WTC11 (cell line): ENCODE measurements at regions not wholly inside any gene's neighbourhood (a gene's known extent, or its start where the extent isn't known, plus 50 kb on each side); places are given as distances from the start of the nearest gene placed in this dataset.

Experiments
- ATAC-seq: fragments of 200-7000 bp; cut with Tn5 transposase; 2 replicates; pipeline ENCODE4 v1.10.0; 2021; ENCODE audit warnings: mild to moderate bottlenecking, moderate library complexity
- CTCF ChIA-PET: fragments of 300-600 bp; sonication (Branson Sonifier 250); formaldehyde crosslinking; loops from one replicate; lab custom pipeline; 2021; ENCODE audit warnings: antibody characterized with exemption; lab: Charles Lee
- POLR2A ChIA-PET: fragments of 350-600 bp; sonication (Branson Sonifier 250); formaldehyde crosslinking; loops from one replicate; lab custom pipeline; 2021; ENCODE audit warnings: antibody characterized with exemption; lab: Charles Lee
- DNase-seq: peaks from one replicate; pipeline ENCODE4 v3.0.0; 2021; ENCODE audit warnings: low spot score
- H3K27ac Mint-ChIP-seq: 2 replicates; pipeline ENCODE4 v1.8.0; 2021; ENCODE audit warnings: mixed read lengths
- H3K27me3 Mint-ChIP-seq: 2 replicates; pipeline ENCODE4 v1.8.0; 2021; ENCODE audit warnings: low read depth, mild to moderate bottlenecking, moderate library complexity, mixed read lengths
- H3K36me3 Mint-ChIP-seq: 2 replicates; pipeline ENCODE4 v1.8.0; 2021; ENCODE audit warnings: mixed read lengths
- H3K4me1 Mint-ChIP-seq: 2 replicates; pipeline ENCODE4 v1.8.0; 2022; ENCODE audit warnings: mixed read lengths
- H3K4me3 Mint-ChIP-seq: 2 replicates; pipeline ENCODE4 v1.8.0; 2021; ENCODE audit warnings: mild to moderate bottlenecking, moderate library complexity, mixed read lengths
- H3K9me3 Mint-ChIP-seq: 2 replicates; pipeline ENCODE4 v1.8.0; 2021; ENCODE audit warnings: mixed read lengths
- AFF4 ChIP-seq: sonication (generic); formaldehyde crosslinking; IDR thresholded peaks from 2 replicates; pipeline ENCODE4 v1.8.1; 2023; ENCODE audit warnings: mild to moderate bottlenecking, missing genetic modification reagents, borderline replicate concordance
- ARID4B ChIP-seq: sonication (generic); formaldehyde crosslinking; IDR thresholded peaks from 2 replicates; pipeline ENCODE4 v1.8.0; 2023; ENCODE audit warnings: missing genetic modification reagents, mild to moderate bottlenecking, borderline replicate concordance
- ATF3 ChIP-seq: sonication (generic); formaldehyde crosslinking; conservative IDR thresholded peaks from 2 replicates; pipeline ENCODE4 v1.8.1; 2022; ENCODE audit warnings: mild to moderate bottlenecking, missing genetic modification reagents
- ATF6 ChIP-seq: sonication (generic); formaldehyde crosslinking; IDR thresholded peaks from 2 replicates; pipeline ENCODE4 v1.8.1; 2023; ENCODE audit warnings: mild to moderate bottlenecking, missing genetic modification reagents
- FOXJ3 ChIP-seq: sonication (generic); formaldehyde crosslinking; IDR thresholded peaks from 2 replicates; pipeline ENCODE4 v1.9.0; 2021; ENCODE audit warnings: missing genetic modification reagents, mild to moderate bottlenecking, borderline replicate concordance
- GABPB1 ChIP-seq: sonication (generic); formaldehyde crosslinking; IDR thresholded peaks from 2 replicates; pipeline ENCODE4 v1.8.1; 2023; ENCODE audit warnings: mild to moderate bottlenecking, missing genetic modification reagents
- IRF2 ChIP-seq: sonication (generic); formaldehyde crosslinking; IDR thresholded peaks from 2 replicates; pipeline ENCODE4 v1.8.0; 2022; ENCODE audit warnings: low read depth, missing genetic modification reagents, borderline replicate concordance
- JUN ChIP-seq: sonication (generic); formaldehyde crosslinking; IDR thresholded peaks from 2 replicates; pipeline ENCODE4 v1.8.0; 2023; ENCODE audit warnings: mild to moderate bottlenecking, missing genetic modification reagents
- MYBL2 ChIP-seq: sonication (generic); formaldehyde crosslinking; IDR thresholded peaks from 2 replicates; pipeline ENCODE4 v1.8.1; 2023; ENCODE audit warnings: mild to moderate bottlenecking, moderate library complexity, missing genetic modification reagents
- NFE2L1 ChIP-seq: sonication (generic); formaldehyde crosslinking; IDR thresholded peaks from 2 replicates; pipeline ENCODE4 v1.8.1; 2023; ENCODE audit warnings: missing genetic modification reagents
- TEAD4 ChIP-seq: sonication (generic); formaldehyde crosslinking; IDR thresholded peaks from 2 replicates; pipeline ENCODE4 v1.8.0; 2022; ENCODE audit warnings: mild to moderate bottlenecking, missing genetic modification reagents
- ZNF121 ChIP-seq: sonication (generic); formaldehyde crosslinking; IDR thresholded peaks from 2 replicates; pipeline ENCODE4 v1.8.0; 2023; ENCODE audit warnings: missing genetic modification reagents
- ZNF219 ChIP-seq: sonication (generic); formaldehyde crosslinking; IDR thresholded peaks from 2 replicates; pipeline ENCODE4 v1.8.0; 2023; ENCODE audit warnings: missing genetic modification reagents, mild to moderate bottlenecking, borderline replicate concordance
- ZNF396 ChIP-seq: fragments of 250-450 bp; sonication (Bioruptor Pico); IDR thresholded peaks from 2 replicates; pipeline ENCODE4 v1.8.0; 2021; ENCODE audit warnings: mild to moderate bottlenecking, moderate library complexity, borderline replicate concordance
- TF ChIP-seq, protein P1 (sequence below): sonication (generic); formaldehyde crosslinking; IDR thresholded peaks from 2 replicates; pipeline ENCODE4 v1.8.1; 2022; ENCODE audit warnings: low read depth, missing genetic modification reagents, borderline replicate concordance
- TF ChIP-seq, protein P2 (sequence below): sonication (generic); formaldehyde crosslinking; IDR thresholded peaks from 2 replicates; pipeline ENCODE4 v1.8.1; 2023; ENCODE audit warnings: mild to moderate bottlenecking, moderate library complexity, missing genetic modification reagents

DNA sequence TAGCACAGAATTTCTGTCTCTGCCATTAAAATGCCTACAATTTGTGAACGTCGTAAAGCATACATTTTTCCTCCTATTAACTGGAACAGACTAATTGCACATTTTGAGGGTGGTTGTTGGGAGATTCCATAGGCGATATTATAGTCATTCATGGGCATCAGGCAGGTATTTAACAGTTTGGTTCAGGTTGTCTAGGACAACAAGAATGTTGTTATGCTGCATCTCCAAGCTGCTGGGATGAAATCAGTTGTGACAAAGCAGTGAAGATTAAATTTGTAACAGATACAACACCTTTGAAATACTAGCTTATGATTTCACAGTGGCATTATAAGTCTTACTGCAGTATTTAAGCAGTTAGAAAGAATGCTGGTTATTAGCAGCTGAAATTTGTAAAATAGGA lies 339.7 kb upstream of the PITX2 start:
- ChIA-PET POLR2A (no interaction called here), CTCF (no interaction called here)
- Mint-ChIP-seq H3K9me3 (no peaks in the 10 kb centered on the region), H3K36me3 (no peaks in the 10 kb centered on the region), H3K4me3 (no peak overlapping the region), H3K4me1 (peaks cover 13% of the 10 kb centered on the region), H3K27me3 (no peaks in the 10 kb centered on the region), H3K27ac (no peak overlapping the region)
- no peak for ATAC-seq
- no peak for DNase-seq
- TF ChIP-seq NFE2L1: no peak
- TF ChIP-seq, protein P1, sequence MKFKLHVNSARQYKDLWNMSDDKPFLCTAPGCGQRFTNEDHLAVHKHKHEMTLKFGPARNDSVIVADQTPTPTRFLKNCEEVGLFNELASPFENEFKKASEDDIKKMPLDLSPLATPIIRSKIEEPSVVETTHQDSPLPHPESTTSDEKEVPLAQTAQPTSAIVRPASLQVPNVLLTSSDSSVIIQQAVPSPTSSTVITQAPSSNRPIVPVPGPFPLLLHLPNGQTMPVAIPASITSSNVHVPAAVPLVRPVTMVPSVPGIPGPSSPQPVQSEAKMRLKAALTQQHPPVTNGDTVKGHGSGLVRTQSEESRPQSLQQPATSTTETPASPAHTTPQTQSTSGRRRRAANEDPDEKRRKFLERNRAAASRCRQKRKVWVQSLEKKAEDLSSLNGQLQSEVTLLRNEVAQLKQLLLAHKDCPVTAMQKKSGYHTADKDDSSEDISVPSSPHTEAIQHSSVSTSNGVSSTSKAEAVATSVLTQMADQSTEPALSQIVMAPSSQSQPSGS: no peak
- TF ChIP-seq, protein P2, sequence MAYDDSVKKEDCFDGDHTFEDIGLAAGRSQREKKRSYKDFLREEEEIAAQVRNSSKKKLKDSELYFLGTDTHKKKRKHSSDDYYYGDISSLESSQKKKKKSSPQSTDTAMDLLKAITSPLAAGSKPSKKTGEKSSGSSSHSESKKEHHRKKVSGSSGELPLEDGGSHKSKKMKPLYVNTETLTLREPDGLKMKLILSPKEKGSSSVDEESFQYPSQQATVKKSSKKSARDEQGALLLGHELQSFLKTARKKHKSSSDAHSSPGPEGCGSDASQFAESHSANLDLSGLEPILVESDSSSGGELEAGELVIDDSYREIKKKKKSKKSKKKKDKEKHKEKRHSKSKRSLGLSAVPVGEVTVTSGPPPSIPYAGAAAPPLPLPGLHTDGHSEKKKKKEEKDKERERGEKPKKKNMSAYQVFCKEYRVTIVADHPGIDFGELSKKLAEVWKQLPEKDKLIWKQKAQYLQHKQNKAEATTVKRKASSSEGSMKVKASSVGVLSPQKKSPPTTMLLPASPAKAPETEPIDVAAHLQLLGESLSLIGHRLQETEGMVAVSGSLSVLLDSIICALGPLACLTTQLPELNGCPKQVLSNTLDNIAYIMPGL (CRISPR knock-in tag): no peak
- no peak for TF ChIP-seq ZNF219 (CRISPR knock-in tag)
- TF ChIP-seq AFF4: no peak

GRCh38 chr4:110963662-110964280 lies 340.9 kb upstream of the PITX2 start:
- Mint-ChIP-seq H3K36me3 (no peaks in the 10 kb centered on the region), H3K27ac (no peak overlapping the region), H3K9me3 (no peaks in the 10 kb centered on the region)
- CTCF ChIA-PET: no interaction called here
- no peak for TF ChIP-seq ZNF396 (CRISPR knock-in tag)
- TF ChIP-seq ARID4B (CRISPR knock-in tag): no peak
- TF ChIP-seq JUN (CRISPR knock-in tag): no peak
- TF ChIP-seq, all 79 proteins: peak for 0
- DNase-seq (no peak), ATAC-seq (no peak)
- Mint-ChIP-seq H3K4me1 (peaks cover 13% of the 10 kb centered on the region), H3K27me3 (no peaks in the 10 kb centered on the region), H3K4me3 (no peak overlapping the region)
- POLR2A ChIA-PET: no interaction called here

DNA sequence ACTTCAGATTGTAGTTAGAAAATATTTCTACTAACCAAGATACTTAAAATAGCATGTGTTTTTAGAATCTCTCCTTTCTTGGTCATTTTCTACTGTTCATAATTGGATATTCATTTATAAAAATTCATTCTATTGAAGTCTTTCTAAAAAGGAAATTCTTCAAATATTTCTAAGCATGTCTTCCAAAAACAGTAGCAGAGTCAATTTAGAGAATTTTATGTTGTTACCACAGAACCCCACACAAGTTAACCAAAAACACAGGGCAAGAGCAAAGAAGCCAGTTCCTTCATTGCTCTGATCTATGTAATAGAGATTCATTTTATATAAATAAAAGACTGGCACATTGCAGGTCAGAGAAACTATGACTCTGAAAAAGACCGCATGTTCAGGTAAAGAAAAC lies 345.1 kb upstream of the PITX2 start:
- Mint-ChIP-seq H3K4me1 (no peaks in the 10 kb centered on the region), H3K36me3 (no peaks in the 10 kb centered on the region), H3K9me3 (no peaks in the 10 kb centered on the region), H3K4me3 (no peak overlapping the region), H3K27ac (no peak overlapping the region), H3K27me3 (no peaks in the 10 kb centered on the region)
- DNase-seq: no peak
- ATAC-seq: no peak
- ChIA-PET POLR2A (no interaction called here), CTCF (no interaction called here)
- TF ChIP-seq ZNF219 (CRISPR knock-in tag) (no peak), IRF2 (no peak), MYBL2 (CRISPR knock-in tag) (no peak), ATF6 (CRISPR knock-in tag) (no peak), ATF3 (CRISPR knock-in tag) (no peak), GABPB1 (CRISPR knock-in tag) (no peak), ZNF121 (CRISPR knock-in tag) (no peak), FOXJ3 (CRISPR knock-in tag) (no peak), JUN (CRISPR knock-in tag) (no peak), TEAD4 (no peak)
